Fibroblast of villous mesenchyme (primary cell): ENCODE measurements at regions not wholly inside any gene's neighbourhood (a gene's known extent, or its start where the extent isn't known, plus 50 kb on each side); places are given as distances from the start of the nearest gene placed in this dataset.
"Not testable (repeated sequence)": the region's sequence is repeated elsewhere in the genome, so short reads cannot be mapped to it uniquely, and the experiment has no call there.

Experiments
- DNase-seq: peaks from one replicate; pipeline ENCODE4 v3.0.0-alpha.2; 2010; ENCODE audit warnings: low read depth
- H3K4me3 ChIP-seq: 2 replicates; pipeline ENCODE4 v1.5.1; 2011; ENCODE audit warnings: low read depth, mild to moderate bottlenecking, low read length
- CTCF ChIP-seq: IDR thresholded peaks from 2 replicates; pipeline ENCODE4 v1.5.1; 2012; ENCODE audit warnings: low read depth, mild to moderate bottlenecking, low read length; ENCODE audit not compliant: insufficient read depth

- no peak for TF ChIP-seq CTCF
- no peak for DNase-seq
- no peak overlapping the region for H3K4me3 ChIP-seq
These were observed 617.0 kb downstream of the UQCRFS1 start for GRCh38 chr19:28595722-28596480.

GRCh38 chr19:28594737-28595136, 618.2 kb downstream of the UQCRFS1 start:
- no peak for DNase-seq
- no peak overlapping the region for H3K4me3 ChIP-seq
- no peak for TF ChIP-seq CTCF

GRCh38 chr19:28589991-28590411, 623.0 kb downstream of the UQCRFS1 start:
- DNase-seq, H3K4me3 ChIP-seq: not testable (repeated sequence)

- H3K4me3 ChIP-seq: no peak overlapping the region
- no peak for DNase-seq
- TF ChIP-seq CTCF: no peak
These were observed 626.5 kb downstream of the UQCRFS1 start for GRCh38 chr19:28586474-28586873.

GRCh38 chr19:28585796-28586195, 627.2 kb downstream of the UQCRFS1 start:
- no peak for TF ChIP-seq CTCF
- no peak for DNase-seq
- H3K4me3 ChIP-seq: no peak overlapping the region

GRCh38 chr19:28583713-28584112, 629.2 kb downstream of the UQCRFS1 start:
- no peak for DNase-seq
- no peak overlapping the region for H3K4me3 ChIP-seq
- no peak for TF ChIP-seq CTCF

- DNase-seq: no peak
- H3K4me3 ChIP-seq: no peak overlapping the region
- TF ChIP-seq CTCF: no peak
These were observed 629.7 kb downstream of the UQCRFS1 start for GRCh38 chr19:28583242-28583641.
